NCI-H460 (cell line): ENCODE measurements at regions not wholly inside any gene's neighbourhood (a gene's known extent, or its start where the extent isn't known, plus 50 kb on each side); places are given as distances from the start of the nearest gene placed in this dataset.
"Not testable (repeated sequence)": the region's sequence is repeated elsewhere in the genome, so short reads cannot be mapped to it uniquely, and the experiment has no call there.

ENCODE experiments used
- DNase-seq: peaks from one replicate; pipeline ENCODE4 v3.0.0-alpha.2; 2016; ENCODE audit warnings: low read depth; ENCODE audit errors: extremely low read depth

- no peak for DNase-seq
These were observed 72.1 kb upstream of the EPB41L1 start for GRCh38 chr20:36082315-36082915.

DNA sequence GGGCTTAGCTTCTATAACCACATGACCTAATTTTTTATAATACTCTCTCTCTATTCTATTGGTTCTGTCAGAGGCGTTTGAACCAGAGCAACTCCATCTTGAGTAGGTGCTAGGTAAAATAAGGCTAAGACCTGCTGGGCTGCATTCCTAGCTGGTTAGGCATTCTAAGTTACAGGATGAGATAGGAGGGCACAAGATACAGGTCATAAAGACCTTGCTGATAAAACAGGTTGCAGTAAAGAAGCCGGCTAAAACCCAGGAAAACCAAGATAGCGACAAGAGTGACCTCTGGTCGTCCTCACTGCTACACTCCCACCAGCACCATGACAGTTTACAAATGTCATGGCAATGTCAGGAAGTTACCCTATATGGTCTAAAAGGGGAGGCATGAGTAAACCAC lies 71.3 kb upstream of the EPB41L1 start:
- not testable (repeated sequence) for DNase-seq

DNA sequence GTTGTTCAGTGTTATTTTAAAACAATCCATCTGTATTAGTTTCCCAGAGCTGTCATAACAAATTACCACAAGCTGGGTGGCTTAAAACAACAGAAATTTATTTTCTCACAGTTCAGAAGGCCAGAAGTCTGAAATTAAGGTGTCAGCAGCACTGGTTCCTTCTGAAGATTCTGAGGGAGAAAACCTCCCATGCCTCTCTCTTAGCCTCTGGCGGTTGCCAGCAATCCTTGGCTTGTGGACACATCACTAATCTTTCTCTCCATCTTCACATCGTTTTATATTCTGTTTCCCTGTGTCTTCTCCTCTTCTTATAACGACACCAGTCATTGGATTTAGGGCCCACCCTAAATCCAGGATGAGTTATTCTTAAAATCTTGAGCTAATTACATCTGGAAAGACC lies 70.2 kb upstream of the EPB41L1 start:
- no peak for DNase-seq

DNA sequence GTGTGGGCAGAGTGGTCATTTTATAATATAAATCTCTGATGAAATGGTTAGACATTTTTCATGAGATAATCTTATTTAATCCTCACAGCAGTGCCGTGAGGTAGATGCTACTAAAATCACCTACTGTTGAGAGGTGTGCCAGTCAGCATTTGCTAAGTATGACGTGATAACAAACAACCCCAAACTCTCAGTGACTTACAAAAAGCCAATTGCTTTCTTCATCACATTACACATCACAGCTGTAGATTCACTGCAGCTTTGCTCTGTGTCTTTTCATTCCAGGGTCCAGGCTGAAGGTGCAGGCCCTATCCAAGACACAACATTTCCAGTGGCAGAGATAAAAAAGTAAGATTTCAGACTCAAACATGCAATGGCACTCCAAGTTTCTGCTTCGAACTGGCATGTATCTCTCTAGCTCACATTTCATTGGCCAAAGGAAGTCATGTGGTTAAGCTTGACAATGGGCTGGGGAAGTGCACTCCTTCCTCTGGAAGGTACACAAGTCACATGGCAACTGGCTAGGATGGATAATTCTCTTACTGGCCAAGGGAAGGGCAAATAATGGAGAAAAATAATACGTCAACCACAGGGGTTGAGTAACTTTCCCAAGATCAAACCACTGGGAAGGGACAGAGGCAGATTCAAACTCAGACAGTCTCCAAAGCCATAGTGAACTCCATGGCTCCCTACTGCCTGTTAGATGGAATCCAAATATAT lies 69.5 kb upstream of the EPB41L1 start:
- no peak for DNase-seq

DNA sequence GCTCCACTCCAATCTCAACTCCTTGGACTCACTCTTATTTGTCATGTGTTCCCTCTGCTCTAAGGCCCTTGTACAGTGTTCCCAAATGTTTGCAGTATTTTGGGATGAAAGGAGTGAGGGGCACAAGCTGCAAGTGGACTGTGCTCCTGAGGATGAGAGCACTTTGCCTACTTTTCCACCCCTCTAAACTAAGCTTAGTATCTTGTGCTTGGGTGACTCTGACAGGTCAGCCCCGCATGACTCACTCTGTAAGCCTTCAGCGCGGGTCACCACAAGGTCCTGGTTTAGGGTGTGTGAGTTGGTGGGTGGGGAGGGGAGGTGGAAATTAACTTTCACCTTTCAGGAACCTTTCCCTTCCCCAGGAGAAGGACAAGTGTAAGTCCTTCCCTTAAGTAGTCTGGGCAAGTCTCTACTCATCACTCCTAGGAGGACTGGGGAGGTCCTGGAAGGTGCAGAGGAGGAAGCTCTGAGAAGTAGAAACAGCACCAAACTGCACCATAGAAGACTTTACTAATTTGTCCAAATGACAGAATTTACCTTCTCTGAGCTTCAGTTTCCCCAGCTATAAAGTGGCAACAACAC lies 68.8 kb upstream of the EPB41L1 start:
- DNase-seq, result peak; percentile 30

- DNase-seq, result no peak
These were observed 67.8 kb upstream of the EPB41L1 start for GRCh38 chr20:36086767-36087166.

- DNase-seq, result no peak
These were observed 64.3 kb upstream of the EPB41L1 start for GRCh38 chr20:36090223-36090622.

DNA sequence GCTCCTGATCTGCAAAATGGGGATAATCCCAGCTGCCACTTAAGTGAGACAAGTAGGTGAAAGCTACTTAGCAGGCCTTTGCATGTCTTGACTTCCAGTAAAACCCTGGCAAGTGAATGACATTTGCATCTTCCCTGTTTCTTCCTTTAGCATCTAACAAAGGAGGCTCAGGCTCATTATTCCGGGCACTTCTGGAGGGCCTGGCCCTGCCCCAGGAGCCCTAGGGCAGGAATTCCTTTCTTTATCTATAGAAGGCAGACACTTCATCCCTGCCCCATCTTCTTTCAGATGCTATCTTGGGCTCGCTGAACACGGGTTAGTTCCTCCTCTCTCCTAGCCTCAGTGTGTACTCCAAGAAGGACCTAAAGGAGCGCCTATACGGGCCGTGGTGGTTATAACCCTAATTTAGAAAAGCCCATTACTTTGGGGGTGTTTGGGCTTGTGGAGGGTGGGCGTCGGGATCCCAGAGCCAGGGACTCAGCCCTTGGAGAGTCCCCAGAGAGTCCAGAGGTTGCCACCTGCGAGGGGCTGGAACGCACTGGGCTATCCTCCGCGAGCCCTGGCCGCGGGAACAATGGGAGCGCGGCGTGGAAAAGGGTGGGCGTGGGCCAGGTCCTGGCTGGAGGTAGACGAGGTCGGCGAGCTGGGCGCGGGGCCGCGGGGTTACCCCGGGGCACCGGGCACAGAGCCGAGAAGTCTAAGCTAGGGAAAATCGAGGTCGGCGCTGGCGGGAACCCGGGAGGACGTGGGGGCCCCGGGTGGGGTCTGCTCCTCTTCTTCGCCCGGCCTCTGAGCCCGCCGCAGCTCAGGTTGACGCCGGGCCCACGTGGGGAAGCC lies 62.8 kb upstream of the EPB41L1 start:
- no peak for DNase-seq

- no peak for DNase-seq
These were observed 62.0 kb upstream of the EPB41L1 start for GRCh38 chr20:36092398-36093024.

DNA sequence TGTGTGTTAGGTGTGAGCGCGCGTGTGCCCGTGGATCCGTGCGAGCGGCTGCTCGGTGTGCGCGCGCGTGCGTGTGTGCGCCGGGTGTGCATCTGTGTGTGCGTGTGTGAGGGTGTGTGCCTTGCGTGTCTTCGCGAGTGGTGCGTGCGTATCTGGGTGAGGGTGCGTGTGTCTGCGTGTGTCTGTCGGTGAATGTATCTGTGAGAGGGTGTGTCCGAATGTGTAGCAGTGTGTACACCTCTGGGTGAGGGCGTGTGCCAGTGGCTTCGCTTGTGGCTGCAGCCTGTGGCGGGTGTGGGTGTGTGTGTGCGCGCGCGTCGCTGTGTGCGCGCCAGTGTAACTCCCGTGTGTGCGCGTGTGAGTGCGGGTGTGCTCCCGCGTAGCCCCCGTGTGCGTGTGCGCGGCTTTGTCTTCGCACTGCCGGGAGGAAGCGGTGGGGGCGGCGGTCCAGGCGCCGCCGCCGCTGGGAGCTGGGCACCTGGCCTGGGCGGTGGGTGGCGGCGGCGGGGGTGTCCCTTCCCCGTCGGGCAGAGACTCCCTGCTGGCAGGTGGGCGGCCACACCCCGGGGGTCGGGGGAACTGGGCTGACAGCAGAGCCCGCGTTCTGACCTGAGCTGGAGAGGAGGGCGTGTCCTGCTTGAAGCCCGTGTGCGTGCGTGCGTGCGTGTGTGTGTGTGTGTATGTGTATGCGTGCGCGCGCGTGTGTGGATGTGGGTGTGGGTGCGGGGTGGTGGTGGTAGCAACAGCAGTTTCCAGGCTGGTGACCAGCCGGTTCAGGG lies 61.3 kb upstream of the EPB41L1 start:
- DNase-seq, result no peak

- no peak for DNase-seq
These were observed 60.8 kb upstream of the EPB41L1 start for GRCh38 chr20:36093804-36094145.

GRCh38 chr20:36094497-36094896 lies 60.0 kb upstream of the EPB41L1 start:
- DNase-seq, result no peak

DNA sequence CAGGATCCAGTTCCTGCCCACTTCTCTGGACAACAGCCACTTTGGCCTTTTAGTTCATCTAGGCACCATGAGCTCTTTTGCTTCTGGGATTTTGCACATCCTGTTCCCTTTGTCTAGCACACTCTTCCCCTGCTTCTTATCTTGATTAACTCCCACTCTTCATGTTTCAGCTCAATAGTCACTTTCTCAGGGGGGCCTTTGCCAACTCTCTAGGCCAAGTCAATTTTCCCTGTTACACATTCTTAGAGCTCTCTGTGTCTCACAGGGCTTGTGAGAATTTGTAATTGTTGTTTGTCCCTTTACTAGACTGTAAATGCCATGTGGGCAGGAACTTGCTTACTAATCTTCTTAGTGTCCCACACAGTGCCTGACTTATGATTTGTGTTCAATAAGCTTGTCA lies 58.1 kb upstream of the EPB41L1 start:
- DNase-seq, result no peak

- DNase-seq, result no peak
These were observed 57.0 kb upstream of the EPB41L1 start for GRCh38 chr20:36097337-36098151.

- DNase-seq, result no peak
These were observed 56.2 kb upstream of the EPB41L1 start for GRCh38 chr20:36098364-36098763.

GRCh38 chr20:36099106-36099505 lies 55.4 kb upstream of the EPB41L1 start:
- DNase-seq, result no peak

- DNase-seq, result no peak
These were observed 53.3 kb upstream of the EPB41L1 start for GRCh38 chr20:36101192-36101591.

- DNase-seq, result no peak
These were observed 52.2 kb upstream of the EPB41L1 start for GRCh38 chr20:36102306-36102705.

DNA sequence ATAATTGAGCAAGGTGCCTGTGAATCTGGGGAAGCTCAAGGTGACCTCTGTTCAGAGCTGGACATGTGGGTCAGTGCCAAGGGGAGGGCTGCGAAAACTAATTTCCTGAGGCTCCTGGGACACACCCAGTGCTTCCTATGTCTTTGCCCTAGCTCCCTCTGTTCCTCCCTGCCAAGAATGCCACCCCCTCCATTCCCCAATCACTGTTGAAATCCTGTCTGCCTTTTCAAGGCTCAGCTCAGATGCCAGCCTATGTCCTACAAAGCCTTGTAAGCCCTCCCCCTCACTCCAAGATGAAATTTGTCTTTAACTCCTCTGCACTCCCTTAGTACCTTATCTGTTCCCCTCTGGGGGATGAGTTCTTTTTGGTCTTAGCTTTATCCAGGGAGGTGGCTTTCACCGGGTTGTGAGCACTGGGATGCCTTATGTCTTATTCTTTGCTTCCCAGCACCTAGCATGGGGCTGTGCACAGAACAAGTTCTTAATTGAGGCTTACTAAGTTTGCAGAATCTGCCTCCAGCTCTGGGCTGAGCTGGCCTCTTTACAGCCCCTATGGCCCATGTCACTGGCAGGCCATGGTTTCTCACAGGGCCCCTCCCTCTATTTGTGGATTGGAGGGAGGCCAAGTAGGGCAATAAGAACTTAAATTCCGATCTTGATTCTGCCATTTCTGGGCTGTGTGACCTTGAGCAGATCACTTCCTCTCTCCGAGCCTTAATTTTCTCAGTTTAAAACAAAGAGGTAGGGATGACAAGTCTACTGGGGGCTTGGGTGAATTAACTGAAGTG lies 51.5 kb upstream of the EPB41L1 start:
- no peak for DNase-seq
